Right lung (tissue), 2 donors: ENCODE measurements at regions not wholly inside any gene's neighbourhood (a gene's known extent, or its start where the extent isn't known, plus 50 kb on each side); places are given as distances from the start of the nearest gene placed in this dataset.

Source experiments
- DNase-seq, 2 donors: peaks; one replicate each; pipeline ENCODE4 v3.0.0-alpha.2; 2013

GRCh38 chr3:159763602-159764489 is 224.8 kb upstream of the IL12A start:
- peak; percentile 63 to 81 for DNase-seq

- DNase-seq = no peak
These were observed 224.1 kb upstream of the IL12A start for GRCh38 chr3:159764490-159765029.

- DNase-seq = peak in 1 of 2 donors; percentile 37
These were observed 223.4 kb upstream of the IL12A start for GRCh38 chr3:159765030-159765859.

GRCh38 chr3:159765860-159766294 is 222.8 kb upstream of the IL12A start:
- no peak for DNase-seq

- no peak for DNase-seq
These were observed 222.0 kb upstream of the IL12A start for GRCh38 chr3:159766563-159767185.

GRCh38 chr3:159770998-159771397 is 217.6 kb upstream of the IL12A start:
- no peak for DNase-seq

GRCh38 chr3:159771865-159772611 is 216.6 kb upstream of the IL12A start:
- no peak for DNase-seq

GRCh38 chr3:159773706-159774105 is 214.9 kb upstream of the IL12A start:
- DNase-seq = no peak

GRCh38 chr3:159775372-159775961 is 213.2 kb upstream of the IL12A start:
- DNase-seq = no peak

- DNase-seq = no peak
These were observed 211.9 kb upstream of the IL12A start for GRCh38 chr3:159776779-159777178.

GRCh38 chr3:159779883-159780282 is 208.8 kb upstream of the IL12A start:
- DNase-seq = no peak

- no peak for DNase-seq
These were observed 206.8 kb upstream of the IL12A start for GRCh38 chr3:159781867-159782266.

GRCh38 chr3:159782724-159783421 is 205.8 kb upstream of the IL12A start:
- no peak for DNase-seq

- DNase-seq = no peak
These were observed 204.6 kb upstream of the IL12A start for GRCh38 chr3:159783780-159784742.

GRCh38 chr3:159785273-159785708 is 203.3 kb upstream of the IL12A start:
- no peak for DNase-seq

GRCh38 chr3:159786489-159787177 is 202.0 kb upstream of the IL12A start:
- DNase-seq = no peak

GRCh38 chr3:159787178-159787574 is 201.5 kb upstream of the IL12A start:
- no peak for DNase-seq

- no peak for DNase-seq
These were observed 200.8 kb upstream of the IL12A start for GRCh38 chr3:159787794-159788205.
